Body of pancreas (tissue), 4 donors: ENCODE measurements at regions not wholly inside any gene's neighbourhood (a gene's known extent, or its start where the extent isn't known, plus 50 kb on each side); places are given as distances from the start of the nearest gene placed in this dataset.

ENCODE experiments used
- ATAC-seq: fragments of 150-250 bp; one replicate; pipeline ENCODE4 v1.9.1; 2016
- DNase-seq, 4 donors: peaks; one replicate each; pipeline ENCODE4 v3.0.0-alpha.2; 2019
- H3K27ac ChIP-seq, 4 donors: fragments of 200-600 bp; sonication (generic); 1 replicate in 3 of 4; 2 replicates in 1 of 4; pipeline versions ENCODE4 v1.5.1 to v1.6.1; 2016 to 2019; ENCODE audit warnings: mild to moderate bottlenecking in 1 of 4, mixed read lengths in 1 of 4, moderate library complexity in 1 of 4
- H3K27me3 ChIP-seq, 2 donors: fragments of 200-600 bp; sonication (generic); one replicate each; pipeline ENCODE4 v1.6.0; 2016; ENCODE audit warnings: mild to moderate bottlenecking in 1 of 2
- H3K36me3 ChIP-seq, 2 donors: fragments of 200-600 bp; sonication (generic); replicated peaks in 1 of 2; 2 replicates each; pipeline ENCODE4 v1.5.1; 2016; ENCODE audit warnings: low read depth in 2 of 2; ENCODE audit not compliant: insufficient read depth in 1 of 2
- H3K4me1 ChIP-seq: fragments of 200-600 bp; sonication (generic); one replicate; pipeline ENCODE4 v1.6.0; 2016
- H3K4me3 ChIP-seq, 2 donors: fragments of 200-600 bp; sonication (generic); 1 replicate in 1 of 2; 2 replicates in 1 of 2; pipeline ENCODE4 v1.5.1; 2016 to 2019
- H3K9me3 ChIP-seq, 3 donors: fragments of 200-600 bp; sonication (generic); 1 replicate in 2 of 3; 2 replicates in 1 of 3; pipeline ENCODE4 v1.5.1; 2016
- POLR2A ChIP-seq, 3 donors: fragments of 450-650 bp; IDR thresholded peaks; one replicate each; pipeline ENCODE4 v1.6.1; 2016; ENCODE audit warnings: antibody characterized with exemption in 3 of 3, mild to moderate bottlenecking in 2 of 3
- WGBS, 2 donors: methylation state at CpG; one replicate each; pipeline ENCODE4 v1.1.5; 2017; 5-methylcytosine and 5-hydroxymethylcytosine counted together
- intact Hi-C: fragments of 100-400 bp; cut with DNase I; formaldehyde crosslinking; loops from one replicate; pipeline ENCODE4 v1.15.1; 2023
- TF ChIP-seq, protein P1 (sequence below), 7 experiments: fragments of 450-650 bp in 4 of 7; fragments of 200-600 bp in 3 of 7; sonication (generic) in 3 of 7; IDR thresholded peaks; one replicate each; pipeline ENCODE4 v1.5.1; 2016 to 2019; ENCODE audit warnings: antibody characterized with exemption in 7 of 7

GRCh38 chr7:118000480-118001202 lies 127.4 kb upstream of the CTTNBP2 start:
- no peak for TF ChIP-seq POLR2A (IDR thresholded peaks at IDR 0.05)
- TF ChIP-seq, protein P1, sequence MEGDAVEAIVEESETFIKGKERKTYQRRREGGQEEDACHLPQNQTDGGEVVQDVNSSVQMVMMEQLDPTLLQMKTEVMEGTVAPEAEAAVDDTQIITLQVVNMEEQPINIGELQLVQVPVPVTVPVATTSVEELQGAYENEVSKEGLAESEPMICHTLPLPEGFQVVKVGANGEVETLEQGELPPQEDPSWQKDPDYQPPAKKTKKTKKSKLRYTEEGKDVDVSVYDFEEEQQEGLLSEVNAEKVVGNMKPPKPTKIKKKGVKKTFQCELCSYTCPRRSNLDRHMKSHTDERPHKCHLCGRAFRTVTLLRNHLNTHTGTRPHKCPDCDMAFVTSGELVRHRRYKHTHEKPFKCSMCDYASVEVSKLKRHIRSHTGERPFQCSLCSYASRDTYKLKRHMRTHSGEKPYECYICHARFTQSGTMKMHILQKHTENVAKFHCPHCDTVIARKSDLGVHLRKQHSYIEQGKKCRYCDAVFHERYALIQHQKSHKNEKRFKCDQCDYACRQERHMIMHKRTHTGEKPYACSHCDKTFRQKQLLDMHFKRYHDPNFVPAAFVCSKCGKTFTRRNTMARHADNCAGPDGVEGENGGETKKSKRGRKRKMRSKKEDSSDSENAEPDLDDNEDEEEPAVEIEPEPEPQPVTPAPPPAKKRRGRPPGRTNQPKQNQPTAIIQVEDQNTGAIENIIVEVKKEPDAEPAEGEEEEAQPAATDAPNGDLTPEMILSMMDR (IDR thresholded peaks at IDR 0.05) = no peak
- intact Hi-C loops = no loop called here
- peak; percentile 57 for ATAC-seq
- WGBS, 2 donors = 38 to 49% methylated on average over 5 to 6 of the region's 6 CpGs
- H3K4me3 ChIP-seq = no peak overlapping the region
- DNase-seq = peak in 1 of 4 donors; percentile 6
- no peaks in the 10 kb centered on the region for H3K36me3 ChIP-seq
- H3K27ac ChIP-seq = peak overlapping the region; percentile 13 to 60 (median 52)
- no peaks in the 10 kb centered on the region for H3K9me3 ChIP-seq
- peaks cover 6% of the 10 kb centered on the region for H3K4me1 ChIP-seq
- no peaks in the 10 kb centered on the region for H3K27me3 ChIP-seq

- Histone ChIP-seq H3K27ac (peak overlapping the region in 3 of 4 donors; percentile 41 to 54 (median 48)), H3K36me3 (no peaks in the 10 kb centered on the region), H3K4me3 (no peak overlapping the region), H3K9me3 (no peaks in the 10 kb centered on the region), H3K4me1 (peaks cover 6% of the 10 kb centered on the region), H3K27me3 (no peaks in the 10 kb centered on the region)
- TF ChIP-seq, protein P1 (IDR thresholded peaks at IDR 0.05) = no peak
- TF ChIP-seq POLR2A (IDR thresholded peaks at IDR 0.05) = no peak
- 26 to 29% methylated on average over 1 of the region's 1 CpG for whole genome bisulfite sequencing, 2 donors
- ATAC-seq = peak; percentile 47
- DNase-seq = no peak
- intact Hi-C loops = no loop called here
Observed at GRCh38 chr7:118003476-118003875, 130.2 kb upstream of the CTTNBP2 start.

GRCh38 chr7:118005026-118005425 lies 131.8 kb upstream of the CTTNBP2 start:
- DNase-seq (no peak), ATAC-seq (no peak)
- Histone ChIP-seq H3K36me3 (no peaks in the 10 kb centered on the region), H3K4me1 (peaks cover 6% of the 10 kb centered on the region), H3K9me3 (no peaks in the 10 kb centered on the region), H3K4me3 (no peak overlapping the region), H3K27ac (no peak overlapping the region), H3K27me3 (no peaks in the 10 kb centered on the region)
- intact Hi-C loops = no loop called here
- no peak for TF ChIP-seq POLR2A (IDR thresholded peaks at IDR 0.05)
- TF ChIP-seq, protein P1 (IDR thresholded peaks at IDR 0.05) = no peak
- 54 to 61% methylated on average over 4 of the region's 4 CpGs for WGBS, 2 donors

GRCh38 chr7:118006979-118007378 lies 133.7 kb upstream of the CTTNBP2 start:
- no peaks in the 10 kb centered on the region for H3K27me3 ChIP-seq
- no peak for ATAC-seq
- H3K36me3 ChIP-seq = no peaks in the 10 kb centered on the region
- 16 to 38% methylated on average over 5 of the region's 5 CpGs for WGBS, 2 donors
- DNase-seq = no peak
- TF ChIP-seq, protein P1 (IDR thresholded peaks at IDR 0.05) = no peak
- TF ChIP-seq POLR2A (IDR thresholded peaks at IDR 0.05) = no peak
- H3K4me1 ChIP-seq = peaks cover under 1% of the 10 kb centered on the region
- H3K27ac ChIP-seq = no peak overlapping the region
- intact Hi-C loops = no loop called here
- no peaks in the 10 kb centered on the region for H3K9me3 ChIP-seq
- H3K4me3 ChIP-seq = no peak overlapping the region

- no peak overlapping the region for H3K27ac ChIP-seq
- intact Hi-C loops = no loop called here
- ATAC-seq (no peak), DNase-seq (no peak)
- no peaks in the 10 kb centered on the region for H3K4me1 ChIP-seq
- TF ChIP-seq POLR2A (IDR thresholded peaks at IDR 0.05) = no peak
- TF ChIP-seq, protein P1 (IDR thresholded peaks at IDR 0.05) = no peak
- H3K4me3 ChIP-seq = no peak overlapping the region
- WGBS, 2 donors = 93 to 95% methylated on average over 2 of the region's 2 CpGs
- H3K27me3 ChIP-seq = no peaks in the 10 kb centered on the region
- no peaks in the 10 kb centered on the region for H3K9me3 ChIP-seq
- no peaks in the 10 kb centered on the region for H3K36me3 ChIP-seq
Observed at GRCh38 chr7:118009419-118009818, 136.2 kb upstream of the CTTNBP2 start.
